HepG2 (cell line): ENCODE measurements at regions not wholly inside any gene's neighbourhood (a gene's known extent, or its start where the extent isn't known, plus 50 kb on each side); places are given as distances from the start of the nearest gene placed in this dataset.

Experiments used
- ATAC-seq: fragments of 200-7000 bp; cut with Tn5 transposase; 3 replicates; pipeline ENCODE4 v1.9.1; 2020; ENCODE audit warnings: mild to moderate bottlenecking, moderate library complexity
- BruUV-seq: library from RNA; stranded (reverse); fragments of 400-500 nt; replicated peaks from 2 replicates; lab custom pipeline; 2021; lab: Mats Ljungman, UMichigan
- CTCF ChIA-PET: fragments of 300-600 bp; formaldehyde crosslinking; extraction: SDS; loops from one replicate; lab custom pipeline; 2021; ENCODE audit warnings: low total read pairs, inconsistent platforms, low intra/inter-chr PET ratio; lab: Yijun Ruan, JAX
- POLR2A ChIA-PET: fragments of 350-600 bp; sonication (Branson Sonifier 250); formaldehyde crosslinking; loops from one replicate; lab custom pipeline; 2020; ENCODE audit warnings: antibody characterized with exemption, inconsistent platforms; lab: Yijun Ruan, JAX
- DNase-seq: peaks from one replicate; pipeline ENCODE4 v3.0.0-alpha.2; 2015; ENCODE audit warnings: low spot score
- FAIRE-seq: peaks from 3 replicates; lab custom pipeline; 2011; peaks lifted over from hg19 to GRCh38; lab: Jason Lieb, UNC
- H2AFZ ChIP-seq: one replicate; pipeline ENCODE4 v1.6.1; 2011; ENCODE audit warnings: low read length, inconsistent platforms
- H3K27ac ChIP-seq: fragments of 300-600 bp; 3 replicates; pipeline ENCODE4 v1.8.0; 2011; ENCODE audit warnings: mixed run types, mild to moderate bottlenecking, mixed read lengths, low read length, inconsistent platforms; ENCODE audit not compliant: insufficient read depth; ENCODE audit errors: extremely low read length
- H3K27me3 ChIP-seq, 2 experiments: fragments of 200-600 bp in 1 of 2; 2 replicates in 1 of 2; 3 replicates in 1 of 2; pipeline versions ENCODE4 v1.6.0 to v1.8.0; 2011; ENCODE audit warnings: low read length in 2 of 2, mild to moderate bottlenecking in 2 of 2, moderate library complexity in 2 of 2, inconsistent platforms in 1 of 2; ENCODE audit not compliant: insufficient read depth in 2 of 2, control insufficient read depth in 1 of 2
- H3K36me3 ChIP-seq, 2 experiments: fragments of 200-600 bp in 1 of 2; replicated peaks in 1 of 2; 2 replicates in 1 of 2; 3 replicates in 1 of 2; pipeline versions ENCODE4 v1.5.1 to v1.8.0; 2011; ENCODE audit warnings: low read length in 2 of 2, inconsistent platforms in 1 of 2; ENCODE audit not compliant: insufficient read depth in 2 of 2, control insufficient read depth in 1 of 2
- H3K4me1 ChIP-seq: 2 replicates; pipeline ENCODE4 v1.5.1; 2012; ENCODE audit warnings: low read length, inconsistent platforms; ENCODE audit not compliant: insufficient read depth
- H3K4me2 ChIP-seq: 2 replicates; pipeline ENCODE4 v1.6.0; 2011; ENCODE audit warnings: low read depth, low read length, inconsistent platforms
- H3K4me3 ChIP-seq, 3 experiments: fragments of 200-600 bp in 1 of 3; sonication (generic), shearing (Covaris generic) in 1 of 3; replicated peaks in 1 of 3; 2 replicates each; pipeline ENCODE4 v1.5.1; 2011 to 2016; ENCODE audit warnings: low read length in 3 of 3, inconsistent platforms in 2 of 3, low read depth in 2 of 3, mild to moderate bottlenecking in 2 of 3, control low read depth in 1 of 3, mixed read lengths in 1 of 3; ENCODE audit not compliant: insufficient read depth in 1 of 3
- H3K79me2 ChIP-seq: one replicate; pipeline ENCODE4 v1.6.1; 2011; ENCODE audit warnings: low read length, inconsistent platforms; ENCODE audit not compliant: insufficient read depth
- H3K9ac ChIP-seq: 2 replicates; pipeline ENCODE4 v1.6.0; 2011; ENCODE audit warnings: mild to moderate bottlenecking, low read depth, low read length, inconsistent platforms; ENCODE audit not compliant: insufficient read depth
- H3K9me3 ChIP-seq: 2 replicates; pipeline ENCODE4 v1.5.1; 2012; ENCODE audit warnings: mild to moderate bottlenecking, low read length
- H4K20me1 ChIP-seq: 2 replicates; pipeline ENCODE4 v1.6.0; 2011; ENCODE audit warnings: inconsistent platforms, mild to moderate bottlenecking, low read length, moderate library complexity; ENCODE audit not compliant: insufficient read depth
- AHDC1 ChIP-seq: sonication (generic); formaldehyde crosslinking; IDR thresholded peaks from 2 replicates; pipeline ENCODE4 v1.5.1; 2020; ENCODE audit warnings: mild to moderate bottlenecking, missing genetic modification reagents, borderline replicate concordance
- DR1 ChIP-seq: sonication (generic); formaldehyde crosslinking; IDR thresholded peaks from 2 replicates; pipeline ENCODE4 v1.8.0; 2021; ENCODE audit warnings: mild to moderate bottlenecking, missing genetic modification reagents, inconsistent platforms
- FOXC1 ChIP-seq: sonication (generic); formaldehyde crosslinking; IDR thresholded peaks from 2 replicates; pipeline ENCODE4 v1.8.0; 2022; ENCODE audit warnings: mild to moderate bottlenecking, missing genetic modification reagents, borderline replicate concordance
- HNRNPLL ChIP-seq: fragments of 200-400 bp; formaldehyde crosslinking; IDR thresholded peaks from 2 replicates; pipeline ENCODE4 v1.6.1; 2017; ENCODE audit warnings: mild to moderate bottlenecking, low read depth, low read length; ENCODE audit not compliant: poor library complexity, severe bottlenecking
- MBNL3 ChIP-seq: fragments of 250-450 bp; sonication (Bioruptor Pico); conservative IDR thresholded peaks from 2 replicates; pipeline ENCODE4 v1.8.0; 2022; ENCODE audit warnings: mild to moderate bottlenecking, inconsistent platforms
- POLR2A ChIP-seq, 2 experiments: IDR thresholded peaks; 2 replicates each; pipeline ENCODE4 v1.6.1; 2011; ENCODE audit warnings: low read depth in 2 of 2, low read length in 2 of 2, mild to moderate bottlenecking in 1 of 2, moderate library complexity in 1 of 2; ENCODE audit not compliant: insufficient read depth in 1 of 2
- RBM22 ChIP-seq: fragments of 200-400 bp; formaldehyde crosslinking; optimal IDR thresholded peaks from 2 replicates; pipeline ENCODE3; 2017; ENCODE audit warnings: mild to moderate bottlenecking, low read length, moderate library complexity
- ZMAT3 ChIP-seq: sonication (generic); formaldehyde crosslinking; conservative IDR thresholded peaks from 2 replicates; pipeline ENCODE4 v1.7.0; 2021; ENCODE audit warnings: missing genetic modification reagents
- ZNF33A ChIP-seq: sonication (generic); formaldehyde crosslinking; IDR thresholded peaks from 2 replicates; pipeline ENCODE4 v1.5.1; 2020; ENCODE audit warnings: missing genetic modification reagents, mild to moderate bottlenecking, moderate library complexity, borderline replicate concordance
- ZNF496 ChIP-seq: sonication (generic); formaldehyde crosslinking; IDR thresholded peaks from 2 replicates; pipeline ENCODE4 v1.8.1; 2023; ENCODE audit warnings: mild to moderate bottlenecking, moderate library complexity, missing genetic modification reagents; ENCODE audit not compliant: insufficient replicate concordance
- ZNF839 ChIP-seq: sonication (generic); formaldehyde crosslinking; IDR thresholded peaks from 2 replicates; pipeline ENCODE4 v1.4.0; 2020; ENCODE audit warnings: missing genetic modification reagents, mild to moderate bottlenecking, borderline replicate concordance
- WGBS: methylation state at CpG from one replicate; pipeline ENCODE4 v1.1.6; 2017; ENCODE audit warnings: low lambda C conversion rate; 5-methylcytosine and 5-hydroxymethylcytosine counted together
- in situ Hi-C: cut with HindIII; loops from 2 replicates; pipeline ENCODE4 v1.10.0; 2017; ENCODE audit warnings: low pct_unique_long_range_greater_than_20kb; ENCODE audit not compliant: extremely low pct_ligation_motif_present
- intact Hi-C: fragments of 100-400 bp; cut with micrococcal nuclease; formaldehyde crosslinking; loops from one replicate; pipeline ENCODE4 v1.10.0; 2022; ENCODE audit not compliant: unreplicated experiment
- TF ChIP-seq, protein P1 (sequence below): sonication (generic); formaldehyde crosslinking; IDR thresholded peaks from 2 replicates; pipeline ENCODE4 v1.4.0; 2020; ENCODE audit warnings: missing genetic modification reagents

- TF ChIP-seq AHDC1 (CRISPR knock-in tag) = no peak
- no peak for TF ChIP-seq POLR2A (IDR thresholded peaks at IDR 0.05; ENCODE audit: insufficient read depth in 1 of 2, low read depth in 2 of 2, low read length in 2 of 2)
- no peak for TF ChIP-seq HNRNPLL
- TF ChIP-seq ZMAT3 (CRISPR knock-in tag) = no peak
Measured at GRCh38 chr5:135693371-135693955, 114.7 kb upstream of the CXCL14 start (continued).

DNA sequence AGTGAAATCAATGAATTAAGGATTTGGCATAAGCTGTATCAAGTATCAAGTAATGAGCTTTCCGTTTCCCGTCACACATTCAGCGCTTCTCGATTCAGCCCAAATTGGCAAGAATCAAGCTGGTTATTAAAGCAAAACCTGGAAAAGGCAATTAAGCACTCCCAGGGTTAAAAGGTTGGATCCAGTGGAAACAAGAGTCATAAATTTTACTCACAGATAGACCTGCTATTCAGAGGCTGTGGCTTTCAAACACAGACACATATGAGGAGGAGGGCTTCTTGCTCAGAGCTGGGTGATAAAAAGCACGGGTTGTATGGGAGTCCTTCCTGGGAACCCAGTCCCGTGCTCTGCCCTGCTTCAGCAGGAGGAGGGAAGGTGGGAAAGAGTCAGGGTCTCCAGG lies 112.3 kb upstream of the CXCL14 start:
- Histone ChIP-seq H3K9me3 (no peaks in the 10 kb centered on the region), H4K20me1 (no peaks in the 10 kb centered on the region), H3K4me3 (no peak overlapping the region), H3K27ac (no peak overlapping the region), H3K9ac (no peak overlapping the region), H3K4me1 (no peaks in the 10 kb centered on the region), H3K36me3 (no peaks in the 10 kb centered on the region), H2AFZ (no peak overlapping the region), H3K79me2 (no peaks in the 10 kb centered on the region), H3K4me2 (no peak overlapping the region), H3K27me3 (peaks cover 0 to 25% of the 10 kb centered on the region in 2 experiments; a peak in 3 of 5 replicates)
- POLR2A ChIA-PET = no interaction called here
- in situ Hi-C loops (no loop called here), intact Hi-C loops (no loop called here)
- DNase-seq = no peak
- no peak for FAIRE-seq
- 17% methylated on average over 6 of the region's 6 CpGs for WGBS
- ATAC-seq = no peak
- no TSS peak for BruUV-seq
- CTCF ChIA-PET = no interaction called here
- TF ChIP-seq MBNL3 (no peak), RBM22 (no peak), ZNF33A (CRISPR knock-in tag) (no peak), ZNF496 (CRISPR knock-in tag) (no peak), DR1 (no peak), FOXC1 (no peak), ZNF839 (no peak)
- TF ChIP-seq, protein P1, sequence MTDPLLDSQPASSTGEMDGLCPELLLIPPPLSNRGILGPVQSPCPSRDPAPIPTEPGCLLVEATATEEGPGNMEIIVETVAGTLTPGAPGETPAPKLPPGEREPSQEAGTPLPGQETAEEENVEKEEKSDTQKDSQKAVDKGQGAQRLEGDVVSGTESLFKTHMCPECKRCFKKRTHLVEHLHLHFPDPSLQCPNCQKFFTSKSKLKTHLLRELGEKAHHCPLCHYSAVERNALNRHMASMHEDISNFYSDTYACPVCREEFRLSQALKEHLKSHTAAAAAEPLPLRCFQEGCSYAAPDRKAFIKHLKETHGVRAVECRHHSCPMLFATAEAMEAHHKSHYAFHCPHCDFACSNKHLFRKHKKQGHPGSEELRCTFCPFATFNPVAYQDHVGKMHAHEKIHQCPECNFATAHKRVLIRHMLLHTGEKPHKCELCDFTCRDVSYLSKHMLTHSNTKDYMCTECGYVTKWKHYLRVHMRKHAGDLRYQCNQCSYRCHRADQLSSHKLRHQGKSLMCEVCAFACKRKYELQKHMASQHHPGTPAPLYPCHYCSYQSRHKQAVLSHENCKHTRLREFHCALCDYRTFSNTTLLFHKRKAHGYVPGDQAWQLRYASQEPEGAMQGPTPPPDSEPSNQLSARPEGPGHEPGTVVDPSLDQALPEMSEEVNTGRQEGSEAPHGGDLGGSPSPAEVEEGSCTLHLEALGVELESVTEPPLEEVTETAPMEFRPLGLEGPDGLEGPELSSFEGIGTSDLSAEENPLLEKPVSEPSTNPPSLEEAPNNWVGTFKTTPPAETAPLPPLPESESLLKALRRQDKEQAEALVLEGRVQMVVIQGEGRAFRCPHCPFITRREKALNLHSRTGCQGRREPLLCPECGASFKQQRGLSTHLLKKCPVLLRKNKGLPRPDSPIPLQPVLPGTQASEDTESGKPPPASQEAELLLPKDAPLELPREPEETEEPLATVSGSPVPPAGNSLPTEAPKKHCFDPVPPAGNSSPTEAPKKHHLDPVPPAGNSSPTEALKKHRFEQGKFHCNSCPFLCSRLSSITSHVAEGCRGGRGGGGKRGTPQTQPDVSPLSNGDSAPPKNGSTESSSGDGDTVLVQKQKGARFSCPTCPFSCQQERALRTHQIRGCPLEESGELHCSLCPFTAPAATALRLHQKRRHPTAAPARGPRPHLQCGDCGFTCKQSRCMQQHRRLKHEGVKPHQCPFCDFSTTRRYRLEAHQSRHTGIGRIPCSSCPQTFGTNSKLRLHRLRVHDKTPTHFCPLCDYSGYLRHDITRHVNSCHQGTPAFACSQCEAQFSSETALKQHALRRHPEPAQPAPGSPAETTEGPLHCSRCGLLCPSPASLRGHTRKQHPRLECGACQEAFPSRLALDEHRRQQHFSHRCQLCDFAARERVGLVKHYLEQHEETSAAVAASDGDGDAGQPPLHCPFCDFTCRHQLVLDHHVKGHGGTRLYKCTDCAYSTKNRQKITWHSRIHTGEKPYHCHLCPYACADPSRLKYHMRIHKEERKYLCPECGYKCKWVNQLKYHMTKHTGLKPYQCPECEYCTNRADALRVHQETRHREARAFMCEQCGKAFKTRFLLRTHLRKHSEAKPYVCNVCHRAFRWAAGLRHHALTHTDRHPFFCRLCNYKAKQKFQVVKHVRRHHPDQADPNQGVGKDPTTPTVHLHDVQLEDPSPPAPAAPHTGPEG (CRISPR knock-in tag) = no peak
